GM19099 (cell line): ENCODE measurements at regions not wholly inside any gene's neighbourhood (a gene's known extent, or its start where the extent isn't known, plus 50 kb on each side); places are given as distances from the start of the nearest gene placed in this dataset.

ENCODE experiments used
- POLR2A ChIP-seq: IDR thresholded peaks from 3 replicates; pipeline ENCODE4 v1.6.1; 2011; ENCODE audit warnings: low read depth; ENCODE audit not compliant: insufficient read length; ENCODE audit errors: extremely low read depth

DNA sequence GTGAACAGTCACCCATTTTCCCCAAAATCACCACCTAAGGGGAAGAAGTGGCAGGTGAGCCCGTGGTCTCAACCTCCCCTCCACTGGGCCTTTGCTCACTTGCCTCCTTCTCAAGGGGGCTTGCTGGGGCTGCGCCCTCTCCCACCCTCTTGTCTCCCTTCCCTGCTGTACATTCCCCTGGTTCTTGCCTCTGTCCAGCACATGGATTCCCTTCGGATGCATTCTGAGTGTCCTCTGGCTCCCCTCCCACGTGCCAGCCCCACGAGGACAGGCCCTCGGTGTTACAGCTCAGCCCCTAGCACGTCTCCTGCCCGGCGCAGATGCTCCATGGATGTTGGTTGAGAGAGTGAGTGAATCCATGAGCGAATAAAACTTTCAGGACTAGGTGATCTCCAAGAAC, 367.8 kb upstream of the SULF2 start:
- TF ChIP-seq POLR2A, result no peak

DNA sequence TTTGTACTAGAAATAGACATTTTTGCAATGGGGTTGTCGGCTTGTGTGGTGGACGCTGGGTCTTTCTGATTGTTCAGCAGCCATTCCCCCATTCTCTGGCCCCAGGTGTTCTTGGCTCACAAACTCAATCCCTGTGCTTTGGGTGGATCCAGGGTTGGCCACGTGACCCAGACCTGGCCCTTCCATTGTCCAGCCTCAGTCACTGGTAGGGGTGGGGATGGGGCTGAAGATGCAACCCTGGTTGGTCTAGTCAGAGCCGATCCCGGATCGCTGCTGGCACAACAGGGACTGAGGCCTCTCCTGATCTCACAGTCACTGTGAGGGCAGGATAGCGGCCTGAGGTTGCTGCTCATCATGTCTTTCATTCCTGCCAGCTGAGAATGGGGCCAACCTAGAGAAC, 365.3 kb upstream of the SULF2 start:
- no peak for TF ChIP-seq POLR2A

GRCh38 chr20:48149902-48150301, 364.6 kb upstream of the SULF2 start:
- TF ChIP-seq POLR2A, result no peak

- no peak for TF ChIP-seq POLR2A
Observed at GRCh38 chr20:48148916-48149672, 363.8 kb upstream of the SULF2 start.

GRCh38 chr20:48148020-48148419, 362.7 kb upstream of the SULF2 start:
- TF ChIP-seq POLR2A, result no peak

DNA sequence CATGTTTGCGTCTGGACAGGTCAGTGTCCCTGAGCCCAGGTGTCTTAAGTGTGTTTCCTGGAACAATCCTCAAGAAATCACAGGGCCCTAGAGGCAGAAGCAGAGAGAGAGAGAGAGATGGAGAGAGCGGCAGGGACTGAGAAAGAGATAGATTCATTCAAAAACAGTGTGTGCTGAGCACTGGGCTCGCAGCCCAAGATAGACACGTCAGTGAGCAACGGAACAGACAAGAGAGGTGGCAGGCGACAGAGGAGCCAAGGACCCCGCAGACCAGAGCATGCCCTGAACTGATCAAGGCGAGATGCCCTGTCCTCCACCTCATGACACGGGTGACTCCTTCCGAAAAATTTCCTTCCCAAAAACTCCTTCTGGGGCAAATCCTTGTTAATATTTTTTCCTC, 362.0 kb upstream of the SULF2 start:
- no peak for TF ChIP-seq POLR2A

GRCh38 chr20:48146877-48147276, 361.6 kb upstream of the SULF2 start:
- no peak for TF ChIP-seq POLR2A

DNA sequence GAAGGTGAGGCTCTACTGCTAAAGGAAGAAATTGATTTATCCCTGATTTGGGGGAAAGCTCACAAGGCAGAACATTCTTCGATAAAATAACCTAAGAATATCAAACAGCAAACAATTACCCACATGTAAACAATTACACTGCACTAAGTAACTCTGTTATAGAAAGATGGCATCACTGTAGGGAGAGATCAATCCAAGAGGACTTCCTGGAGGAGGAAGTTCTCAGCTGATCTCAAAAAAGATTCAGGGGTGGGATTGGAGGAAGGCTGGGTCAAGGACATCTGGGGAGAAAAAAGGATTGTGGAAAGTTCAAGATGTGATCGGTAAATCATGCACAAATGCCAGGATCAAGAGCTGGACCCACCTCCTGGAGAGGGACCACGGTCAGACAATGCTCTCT, 361.0 kb upstream of the SULF2 start:
- TF ChIP-seq POLR2A, result no peak

- no peak for TF ChIP-seq POLR2A
Observed at GRCh38 chr20:48143435-48144081, 358.3 kb upstream of the SULF2 start.

DNA sequence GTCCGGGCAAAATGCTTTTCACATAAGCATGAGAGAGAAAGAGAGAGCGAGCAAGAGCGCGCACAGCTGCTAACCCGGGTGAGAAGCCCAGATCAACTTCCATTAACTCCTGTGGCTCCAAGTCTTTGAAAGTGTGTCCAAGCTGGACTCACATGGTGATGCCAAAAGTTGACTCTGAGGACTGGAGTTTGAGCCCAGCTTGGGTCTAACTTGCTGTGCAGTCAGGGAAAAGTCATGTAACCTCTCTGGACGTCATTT, 357.2 kb upstream of the SULF2 start:
- TF ChIP-seq POLR2A, result no peak

DNA sequence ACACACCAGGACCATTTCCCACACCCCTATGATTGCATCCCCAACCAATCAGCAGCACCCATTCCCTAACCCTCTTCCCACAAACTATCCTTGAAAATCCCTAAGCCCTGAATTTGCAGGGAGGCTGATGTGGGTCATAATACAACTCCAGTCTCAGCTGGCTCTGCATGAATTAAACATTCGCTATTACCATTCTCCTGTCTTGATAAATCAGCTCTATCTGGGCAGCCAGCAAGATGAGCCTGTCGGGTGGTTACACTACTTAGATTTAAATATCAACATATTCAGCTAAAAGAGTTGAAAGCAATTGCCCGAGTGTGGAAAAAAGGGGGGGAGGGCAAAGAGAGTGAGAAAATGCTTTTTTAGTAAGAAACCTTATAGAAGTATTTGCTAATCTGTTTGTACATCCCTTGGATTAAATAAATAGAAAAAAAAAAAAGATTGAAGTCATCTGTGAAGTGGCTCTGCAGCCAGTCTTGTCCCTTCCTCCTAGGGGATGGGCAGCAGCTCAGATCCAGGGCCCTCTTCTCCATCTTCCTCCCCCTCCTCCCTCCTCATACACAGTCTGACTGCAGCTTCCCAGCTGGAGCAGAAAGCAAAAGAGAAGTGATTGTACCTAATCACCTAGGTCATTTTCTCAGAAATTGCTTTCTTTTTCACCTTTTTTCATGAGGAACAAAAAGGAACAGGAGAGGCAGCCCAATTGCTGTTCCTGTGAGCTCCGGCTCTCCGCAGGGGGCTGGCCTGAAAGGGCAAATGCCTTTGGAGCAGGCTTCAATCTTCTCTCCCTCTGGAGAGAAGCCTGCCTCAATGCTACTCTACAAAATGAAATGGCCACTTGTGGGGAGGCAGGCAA, 356.6 kb upstream of the SULF2 start:
- no peak for TF ChIP-seq POLR2A

DNA sequence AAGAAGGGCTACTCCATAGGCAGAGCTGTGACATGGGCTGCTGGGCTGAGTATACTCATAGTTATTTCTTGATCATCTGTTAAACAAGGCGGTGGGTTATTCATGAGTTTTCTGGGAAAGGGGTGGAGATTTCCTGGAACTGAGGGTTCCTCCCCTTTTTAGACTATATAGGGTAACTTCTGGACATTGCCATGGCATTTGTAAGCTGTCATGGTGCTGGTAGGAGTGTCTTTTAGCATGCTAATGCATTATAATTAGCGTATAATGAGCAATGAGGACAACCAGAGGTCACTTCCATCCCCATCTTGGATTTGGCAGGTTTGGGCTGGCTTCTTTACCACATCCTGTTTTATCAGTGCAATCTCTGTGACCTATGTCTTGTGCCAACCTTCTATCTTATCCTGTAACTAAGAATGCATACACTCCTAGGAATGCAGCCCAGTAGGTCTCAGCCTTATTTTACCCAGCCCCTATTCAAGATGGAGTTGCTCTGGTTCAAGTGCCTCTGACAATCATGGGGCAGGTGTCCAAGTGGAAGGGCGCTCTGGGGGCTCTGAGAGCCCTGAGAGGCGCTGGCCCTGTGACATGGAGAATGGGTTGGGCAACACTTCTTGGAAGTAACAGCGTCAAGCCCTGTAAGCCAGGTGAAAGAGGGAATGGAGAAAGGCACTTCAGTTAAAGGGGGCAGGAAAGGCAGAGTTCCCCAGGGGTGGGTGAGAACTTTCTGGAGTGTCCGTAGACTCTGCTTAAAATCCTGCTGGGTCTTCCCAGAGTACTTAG, 354.2 kb upstream of the SULF2 start:
- TF ChIP-seq POLR2A, result no peak

DNA sequence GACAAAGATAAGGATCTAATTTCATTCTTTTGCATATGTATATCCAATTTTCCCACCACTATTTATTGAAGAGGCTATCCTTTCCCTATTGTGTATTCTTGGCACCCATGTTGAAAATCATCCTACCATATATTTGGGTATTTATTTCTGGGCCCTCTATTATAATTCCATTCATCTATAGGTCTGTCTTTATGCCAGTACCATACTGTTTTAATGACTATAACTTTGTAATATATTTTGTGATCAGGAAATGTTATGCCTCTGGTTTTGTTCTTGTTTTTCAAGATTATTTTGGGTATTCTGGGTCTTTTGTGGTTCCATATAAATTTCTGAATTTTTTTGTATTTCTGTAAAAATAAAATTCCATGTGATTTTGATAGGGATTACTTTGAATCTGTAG, 347.6 kb upstream of the SULF2 start:
- TF ChIP-seq POLR2A, result no peak

- no peak for TF ChIP-seq POLR2A
Observed at GRCh38 chr20:48131581-48131980, 346.3 kb upstream of the SULF2 start.

DNA sequence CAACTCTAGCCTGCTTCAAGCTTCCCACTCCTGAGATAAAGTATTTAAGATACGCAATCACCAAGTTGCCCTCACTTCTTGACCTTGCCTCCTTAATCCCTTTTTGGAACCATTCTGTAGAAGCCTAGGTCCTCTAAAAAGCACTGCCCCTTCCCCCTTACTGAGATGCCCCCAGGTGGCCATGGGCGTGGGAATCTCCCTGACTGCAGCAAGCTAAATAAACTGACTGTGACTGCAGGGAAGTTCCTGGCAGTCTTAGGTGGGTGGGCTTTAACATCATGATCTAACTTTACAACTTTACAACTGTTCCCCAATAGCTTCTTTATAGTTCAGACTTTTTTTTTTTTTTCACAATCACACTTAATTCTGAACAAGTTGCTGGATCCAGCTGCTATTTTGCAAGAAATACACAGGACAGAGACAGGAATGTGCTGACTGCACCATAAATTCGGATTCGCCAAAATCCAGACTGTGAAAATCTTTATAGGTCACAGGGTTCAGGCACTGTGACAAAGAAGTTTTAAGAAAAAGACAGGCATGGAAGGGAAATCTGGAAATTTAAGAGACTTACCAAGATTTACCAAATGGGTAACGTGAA, 344.2 kb upstream of the SULF2 start:
- TF ChIP-seq POLR2A, result no peak
